ENCODE measurements at regions not wholly inside any gene's neighbourhood (a gene's known extent, or its start where the extent isn't known, plus 50 kb on each side); places are given as distances from the start of the nearest gene placed in this dataset.

DNA sequence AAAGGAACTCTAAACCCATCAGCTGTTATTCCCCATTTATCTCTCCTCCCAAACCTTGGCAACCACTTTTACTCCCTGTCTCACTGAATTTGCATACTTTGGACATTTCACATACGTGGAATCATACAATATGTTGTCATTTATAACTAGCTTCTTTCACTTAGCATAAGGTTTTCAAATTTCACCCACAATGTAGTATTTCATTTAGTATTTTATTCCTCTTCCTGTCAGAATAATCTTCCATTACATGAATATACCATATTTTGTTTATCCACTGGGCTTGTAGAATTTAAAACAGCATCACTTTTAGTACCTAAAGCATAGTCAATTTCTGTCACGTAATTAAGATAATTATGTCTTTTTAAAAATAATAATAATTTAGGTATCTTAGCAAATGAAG, 55.5 kb upstream of the POU2F1 start:
- no peak for ATAC-seq (ENCODE audit: low read depth in 2 of 2)
- H3K36me3 Mint-ChIP-seq, result no peaks in the 10 kb centered on the region
- no peaks in the 10 kb centered on the region for H3K4me1 Mint-ChIP-seq
- peaks cover 27 to 44% (median 32%) of the 10 kb centered on the region in 3 donors for H3K27me3 Mint-ChIP-seq
- no peaks in the 10 kb centered on the region for H3K9me3 Mint-ChIP-seq
- no peak overlapping the region for H3K4me3 Mint-ChIP-seq
- H3K27ac Mint-ChIP-seq, result peak overlapping the region in 1 of 6 donors; percentile 22
- no peak for DNase-seq

DNA sequence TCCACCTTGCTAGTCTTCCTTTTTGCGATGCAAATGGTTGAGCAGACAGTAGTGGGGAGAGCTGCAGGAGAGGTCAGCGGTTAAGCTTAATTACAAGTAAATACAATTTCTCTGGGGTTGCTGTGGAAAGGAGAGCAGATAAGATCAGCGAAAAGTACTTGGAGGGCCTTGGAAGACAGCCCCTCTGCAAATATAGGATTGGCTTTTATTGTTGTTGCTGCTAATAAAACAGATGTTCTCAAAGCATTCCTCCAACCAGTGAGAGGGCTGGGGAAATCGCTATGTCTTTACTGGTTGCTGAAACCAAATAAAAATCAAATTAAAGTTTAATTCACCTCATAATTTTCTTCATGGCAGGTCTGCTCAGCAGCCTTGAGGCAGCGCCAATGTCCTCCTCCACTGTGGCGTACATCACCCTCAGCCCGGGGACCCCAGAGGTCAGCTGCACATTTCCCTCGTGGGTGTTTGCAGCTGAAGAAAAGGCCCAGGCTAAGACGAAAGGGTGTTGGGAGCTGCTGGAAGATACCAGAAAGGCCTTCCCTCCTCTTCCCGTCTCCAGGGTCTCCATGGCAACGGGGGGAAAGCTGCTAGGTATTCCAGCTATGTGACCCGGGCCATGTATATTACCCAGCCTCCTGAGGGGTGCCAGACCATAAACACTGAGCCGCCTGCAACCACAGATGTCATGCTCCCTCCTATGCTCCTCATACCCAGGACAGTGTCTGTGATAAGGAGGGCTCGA, 54.6 kb upstream of the POU2F1 start:
- Mint-ChIP-seq H3K9me3 (no peaks in the 10 kb centered on the region), H3K36me3 (no peaks in the 10 kb centered on the region), H3K27ac (peak overlapping the region in 1 of 6 donors; percentile 55), H3K27me3 (peaks cover 29 to 44% (median 32%) of the 10 kb centered on the region in 3 donors), H3K4me1 (no peaks in the 10 kb centered on the region), H3K4me3 (no peak overlapping the region)
- no peak for ATAC-seq (ENCODE audit: low read depth in 2 of 2)
- no peak for DNase-seq

DNA sequence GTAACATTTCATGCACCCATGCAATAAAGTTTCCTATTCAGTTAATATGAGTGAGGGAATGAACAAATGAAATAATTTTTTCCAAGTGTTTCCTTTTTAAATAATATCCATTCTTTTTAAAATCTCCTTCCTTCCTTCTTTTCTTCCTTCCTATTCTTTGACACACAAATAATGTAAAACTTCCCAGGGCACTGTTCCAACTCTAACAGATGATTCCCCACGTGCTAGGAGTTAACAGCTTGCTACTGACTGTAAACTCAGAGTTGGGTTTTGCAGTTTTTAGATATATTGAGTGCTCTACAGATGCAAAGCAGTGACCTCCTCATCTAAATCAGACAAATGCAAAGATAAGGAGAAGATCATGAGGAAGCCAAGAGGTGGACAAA, 54.0 kb upstream of the POU2F1 start:
- no peaks in the 10 kb centered on the region for H3K36me3 Mint-ChIP-seq
- no peak for ATAC-seq (ENCODE audit: low read depth in 2 of 2)
- DNase-seq, result no peak
- H3K27ac Mint-ChIP-seq, result no peak overlapping the region
- no peak overlapping the region for H3K4me3 Mint-ChIP-seq
- H3K27me3 Mint-ChIP-seq, result peaks cover 32 to 44% (median 32%) of the 10 kb centered on the region in 3 donors
- H3K9me3 Mint-ChIP-seq, result no peaks in the 10 kb centered on the region
- H3K4me1 Mint-ChIP-seq, result no peaks in the 10 kb centered on the region

DNA sequence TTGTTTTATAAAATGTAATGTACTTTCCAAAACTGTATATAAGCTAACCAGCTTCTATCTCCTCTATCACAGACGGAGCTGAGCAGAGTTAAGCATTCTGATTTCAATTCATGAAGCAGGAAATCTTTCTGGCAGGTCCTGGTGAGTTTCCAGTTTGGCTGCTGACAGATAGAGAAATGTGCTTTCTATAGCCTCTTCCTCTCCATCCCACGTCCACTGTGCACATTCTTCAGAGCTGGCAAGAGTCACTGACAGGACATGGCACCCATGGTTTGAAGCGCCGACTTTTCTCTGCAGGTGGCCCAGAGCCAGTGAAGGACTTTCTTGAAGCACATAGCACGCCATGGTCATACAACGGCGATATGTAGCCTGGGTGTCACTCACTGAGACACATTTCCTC, 52.3 kb upstream of the POU2F1 start:
- no peaks in the 10 kb centered on the region for H3K36me3 Mint-ChIP-seq
- no peak overlapping the region for H3K4me3 Mint-ChIP-seq
- H3K27me3 Mint-ChIP-seq, result peaks cover 32 to 42% (median 32%) of the 10 kb centered on the region in 3 donors
- no peak overlapping the region for H3K27ac Mint-ChIP-seq
- DNase-seq (no peak), ATAC-seq (ENCODE audit: low read depth in 2 of 2) (no peak)
- no peaks in the 10 kb centered on the region for H3K9me3 Mint-ChIP-seq
- H3K4me1 Mint-ChIP-seq, result no peaks in the 10 kb centered on the region

DNA sequence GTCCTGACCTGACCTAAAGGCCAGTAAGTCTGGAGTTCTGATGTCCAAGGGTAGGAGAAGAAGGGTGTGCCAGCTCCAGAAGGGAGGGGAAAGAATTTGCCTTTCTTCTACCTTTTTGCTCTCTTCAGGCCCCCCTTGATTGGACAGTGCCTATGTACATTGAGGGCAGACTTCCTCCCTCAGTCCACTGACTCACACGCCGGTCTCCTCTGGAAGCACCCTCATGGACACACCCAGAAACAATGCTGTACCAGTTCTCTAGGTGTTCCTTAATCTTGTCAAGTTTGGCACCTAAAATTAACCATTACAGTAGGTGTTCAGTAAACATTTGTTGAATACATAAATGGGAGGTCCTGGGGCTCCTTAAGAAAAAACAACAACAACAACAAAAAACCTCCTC, 51.0 kb upstream of the POU2F1 start:
- H3K4me3 Mint-ChIP-seq, result no peak overlapping the region
- H3K27ac Mint-ChIP-seq, result peak overlapping the region in 1 of 6 donors; percentile 5
- no peaks in the 10 kb centered on the region for H3K9me3 Mint-ChIP-seq
- DNase-seq (no peak), ATAC-seq (ENCODE audit: low read depth in 2 of 2) (no peak)
- no peaks in the 10 kb centered on the region for H3K4me1 Mint-ChIP-seq
- peaks cover 27 to 46% (median 29%) of the 10 kb centered on the region in 3 donors for H3K27me3 Mint-ChIP-seq
- no peaks in the 10 kb centered on the region for H3K36me3 Mint-ChIP-seq

Data from naive B cell (primary cell).